HFFc6 (cell line): ENCODE measurements at regions not wholly inside any gene's neighbourhood (a gene's known extent, or its start where the extent isn't known, plus 50 kb on each side); places are given as distances from the start of the nearest gene placed in this dataset.
A peak's percentile ranks its signal among the peaks of the same experiment; 100 is the strongest.

ENCODE experiments used
- DNase-seq: peaks from one replicate; pipeline ENCODE4 v3.0.0-alpha.2; 2018
- H3K27ac Mint-ChIP-seq: 2 replicates; pipeline ENCODE4 v1.8.0; 2020; ENCODE audit warnings: mild to moderate bottlenecking, mixed read lengths
- H3K27me3 Mint-ChIP-seq: 2 replicates; pipeline ENCODE4 v1.8.0; 2021; ENCODE audit warnings: mild to moderate bottlenecking, moderate library complexity, mixed read lengths; ENCODE audit not compliant: insufficient read depth
- H3K36me3 Mint-ChIP-seq: 2 replicates; pipeline ENCODE4 v1.8.0; 2021; ENCODE audit warnings: low read depth, mixed read lengths
- H3K4me1 Mint-ChIP-seq: 2 replicates; pipeline ENCODE4 v1.8.0; 2020; ENCODE audit warnings: low read depth, mixed read lengths
- H3K4me3 Mint-ChIP-seq: 2 replicates; pipeline ENCODE4 v1.8.0; 2020; ENCODE audit warnings: mild to moderate bottlenecking, moderate library complexity, mixed read lengths
- H3K9me3 Mint-ChIP-seq: 2 replicates; pipeline ENCODE4 v1.8.0; 2020; ENCODE audit warnings: mild to moderate bottlenecking, mixed read lengths
- CTCF ChIP-seq: fragments of 200-600 bp; sonication (generic); IDR thresholded peaks from 2 replicates; pipeline ENCODE4 v1.5.0; 2021; ENCODE audit warnings: antibody characterized with exemption, mild to moderate bottlenecking

- H3K27me3 Mint-ChIP-seq: peaks cover 49% of the 10 kb centered on the region
- no peaks in the 10 kb centered on the region for H3K36me3 Mint-ChIP-seq
- peaks cover 8% of the 10 kb centered on the region; the same call in 1 of the 2 replicates for H3K4me1 Mint-ChIP-seq
- H3K27ac Mint-ChIP-seq: no peak overlapping the region
- peak; percentile 17 for DNase-seq
- H3K9me3 Mint-ChIP-seq: no peaks in the 10 kb centered on the region; the same call in 1 of the 2 replicates
- TF ChIP-seq CTCF: no peak
- peak overlapping the region; percentile 74 for H3K4me3 Mint-ChIP-seq
Measured at GRCh38 chr3:72100601-72101187, 315.7 kb upstream of the PROK2 start.

- H3K9me3 Mint-ChIP-seq: no peaks in the 10 kb centered on the region; the same call in 1 of the 2 replicates
- peaks cover 8% of the 10 kb centered on the region; the same call in 1 of the 2 replicates for H3K4me1 Mint-ChIP-seq
- DNase-seq: no peak
- peaks cover 45% of the 10 kb centered on the region for H3K27me3 Mint-ChIP-seq
- TF ChIP-seq CTCF: no peak
- no peak overlapping the region for H3K27ac Mint-ChIP-seq
- H3K36me3 Mint-ChIP-seq: no peaks in the 10 kb centered on the region
- H3K4me3 Mint-ChIP-seq: peak overlapping the region; percentile 74; the same call in 1 of the 2 replicates
Measured at GRCh38 chr3:72100080-72100511, 315.1 kb upstream of the PROK2 start.

GRCh38 chr3:72099326-72100079 is 314.6 kb upstream of the PROK2 start:
- peaks cover 50% of the 10 kb centered on the region for H3K27me3 Mint-ChIP-seq
- H3K27ac Mint-ChIP-seq: no peak overlapping the region
- no peaks in the 10 kb centered on the region for H3K36me3 Mint-ChIP-seq
- H3K9me3 Mint-ChIP-seq: no peaks in the 10 kb centered on the region; the same call in 1 of the 2 replicates
- H3K4me3 Mint-ChIP-seq: no peak overlapping the region
- TF ChIP-seq CTCF: no peak
- peaks cover 8% of the 10 kb centered on the region; the same call in 1 of the 2 replicates for H3K4me1 Mint-ChIP-seq
- DNase-seq: no peak

- peaks cover 8% of the 10 kb centered on the region; the same call in 1 of the 2 replicates for H3K4me1 Mint-ChIP-seq
- H3K27me3 Mint-ChIP-seq: peaks cover 52% of the 10 kb centered on the region
- no peak overlapping the region for H3K27ac Mint-ChIP-seq
- H3K9me3 Mint-ChIP-seq: no peaks in the 10 kb centered on the region; the same call in 1 of the 2 replicates
- no peak overlapping the region for H3K4me3 Mint-ChIP-seq
- DNase-seq: no peak
- no peak for TF ChIP-seq CTCF
- H3K36me3 Mint-ChIP-seq: no peaks in the 10 kb centered on the region
Measured at GRCh38 chr3:72097053-72097452, 312.1 kb upstream of the PROK2 start.

- no peak for DNase-seq
- Mint-ChIP-seq H3K36me3 (no peaks in the 10 kb centered on the region), H3K27me3 (peaks cover 60% of the 10 kb centered on the region), H3K9me3 (no peaks in the 10 kb centered on the region; the same call in 1 of the 2 replicates), H3K4me1 (peaks cover 2% of the 10 kb centered on the region; the same call in 1 of the 2 replicates), H3K4me3 (no peak overlapping the region), H3K27ac (no peak overlapping the region)
- no peak for TF ChIP-seq CTCF
Measured at GRCh38 chr3:72095521-72095920, 310.6 kb upstream of the PROK2 start.
